ENCODE measurements at regions not wholly inside any gene's neighbourhood (a gene's known extent, or its start where the extent isn't known, plus 50 kb on each side); places are given as distances from the start of the nearest gene placed in this dataset.

- no peaks in the 10 kb centered on the region for H3K79me2 ChIP-seq (ENCODE audit: insufficient read depth, low read length)
- H3K27ac ChIP-seq (ENCODE audit: low read depth, low read length, poor library complexity, severe bottlenecking) = no peak overlapping the region
Observed at GRCh38 chr3:106204160-106204868, 335.5 kb upstream of the CBLB start.

GRCh38 chr3:106206146-106206545 is 337.3 kb upstream of the CBLB start:
- H3K27ac ChIP-seq (ENCODE audit: low read depth, low read length, poor library complexity, severe bottlenecking) = no peak overlapping the region
- no peak overlapping the region for H3K9ac ChIP-seq (ENCODE audit: low read length)
- peak overlapping the region; percentile 92 for H2AFZ ChIP-seq (ENCODE audit: low read length)
- no peak overlapping the region for H3K4me3 ChIP-seq (ENCODE audit: low read depth, low read length, poor library complexity, severe bottlenecking)
- H3K9me2 ChIP-seq (ENCODE audit: low read depth, low read length) = no peaks in the 10 kb centered on the region
- peak overlapping the region; percentile 26 for H3K4me2 ChIP-seq (ENCODE audit: low read length)
- peaks cover 14% of the 10 kb centered on the region for H3K4me1 ChIP-seq (ENCODE audit: insufficient read depth, low read length, severe bottlenecking)
- H3F3A ChIP-seq (ENCODE audit: insufficient read depth, low read length) = no peaks in the 10 kb centered on the region
- H3K79me2 ChIP-seq (ENCODE audit: insufficient read depth, low read length) = no peaks in the 10 kb centered on the region
- H3K9me3 ChIP-seq (ENCODE audit: low read length) = no peaks in the 10 kb centered on the region
- H3K36me3 ChIP-seq (ENCODE audit: insufficient read depth, low read length) = no peaks in the 10 kb centered on the region
- no peak for TF ChIP-seq CTCF (IDR thresholded peaks at IDR 0.05; ENCODE audit: low read length)
- TF ChIP-seq EZH2 (IDR thresholded peaks at IDR 0.05; ENCODE audit: borderline replicate concordance, low read length) = no peak
- no peaks in the 10 kb centered on the region for H3K27me3 ChIP-seq (ENCODE audit: insufficient read depth, low read length)
- no peaks in the 10 kb centered on the region for H4K20me1 ChIP-seq (ENCODE audit: insufficient read depth, low read length)

More at GRCh38 chr3:106204160-106204868, 335.5 kb upstream of the CBLB start:
- Histone ChIP-seq H3F3A (ENCODE audit: insufficient read depth, low read length) (no peaks in the 10 kb centered on the region), H3K9me2 (ENCODE audit: low read depth, low read length) (no peaks in the 10 kb centered on the region), H3K4me1 (ENCODE audit: insufficient read depth, low read length, severe bottlenecking) (peaks cover 14% of the 10 kb centered on the region), H3K36me3 (ENCODE audit: insufficient read depth, low read length) (no peaks in the 10 kb centered on the region), H3K9ac (ENCODE audit: low read length) (no peak overlapping the region), H3K27me3 (ENCODE audit: insufficient read depth, low read length) (no peaks in the 10 kb centered on the region), H3K9me3 (ENCODE audit: low read length) (no peaks in the 10 kb centered on the region), H3K4me3 (ENCODE audit: low read depth, low read length, poor library complexity, severe bottlenecking) (no peak overlapping the region), H3K4me2 (ENCODE audit: low read length) (no peak overlapping the region), H4K20me1 (ENCODE audit: insufficient read depth, low read length) (no peaks in the 10 kb centered on the region), H2AFZ (ENCODE audit: low read length) (no peak overlapping the region)
- TF ChIP-seq CTCF (IDR thresholded peaks at IDR 0.05; ENCODE audit: low read length) (no peak), EZH2 (IDR thresholded peaks at IDR 0.05; ENCODE audit: borderline replicate concordance, low read length) (no peak)

GRCh38 chr3:106206613-106207012 is 337.8 kb upstream of the CBLB start:
- H3K4me3 ChIP-seq (ENCODE audit: low read depth, low read length, poor library complexity, severe bottlenecking) = no peak overlapping the region
- peak overlapping the region; percentile 92 for H2AFZ ChIP-seq (ENCODE audit: low read length)
- TF ChIP-seq EZH2 (IDR thresholded peaks at IDR 0.05; ENCODE audit: borderline replicate concordance, low read length) (no peak), CTCF (IDR thresholded peaks at IDR 0.05; ENCODE audit: low read length) (no peak)
- no peaks in the 10 kb centered on the region for H3K79me2 ChIP-seq (ENCODE audit: insufficient read depth, low read length)
- H3K9me2 ChIP-seq (ENCODE audit: low read depth, low read length) = no peaks in the 10 kb centered on the region
- no peak overlapping the region for H3K27ac ChIP-seq (ENCODE audit: low read depth, low read length, poor library complexity, severe bottlenecking)
- peak overlapping the region; percentile 26 for H3K4me2 ChIP-seq (ENCODE audit: low read length)
- no peaks in the 10 kb centered on the region for H3K27me3 ChIP-seq (ENCODE audit: insufficient read depth, low read length)
- H3K4me1 ChIP-seq (ENCODE audit: insufficient read depth, low read length, severe bottlenecking) = peaks cover 14% of the 10 kb centered on the region
- no peaks in the 10 kb centered on the region for H4K20me1 ChIP-seq (ENCODE audit: insufficient read depth, low read length)
- H3K9ac ChIP-seq (ENCODE audit: low read length) = no peak overlapping the region
- H3K36me3 ChIP-seq (ENCODE audit: insufficient read depth, low read length) = no peaks in the 10 kb centered on the region
- H3K9me3 ChIP-seq (ENCODE audit: low read length) = no peaks in the 10 kb centered on the region
- H3F3A ChIP-seq (ENCODE audit: insufficient read depth, low read length) = no peaks in the 10 kb centered on the region

All from OCI-LY1 (cell line).